ENCODE measurements at regions not wholly inside any gene's neighbourhood (a gene's known extent, or its start where the extent isn't known, plus 50 kb on each side); places are given as distances from the start of the nearest gene placed in this dataset.

GRCh38 chrX:121172703-121173102, 125.3 kb downstream of the GLUD2 start:
- Histone ChIP-seq H3K4me1 (ENCODE audit: control insufficient read depth in 2 of 2, insufficient read depth in 2 of 2, low read length in 2 of 2) (no peaks in the 10 kb centered on the region), H3K4me2 (replicated peaks; ENCODE audit: low read depth, low read length, poor library complexity, severe bottlenecking) (no peak overlapping the region), H3K9me3 (ENCODE audit: control extremely low read depth in 1 of 3, control insufficient read depth in 2 of 3, insufficient read depth in 1 of 3, low read length in 2 of 3) (no peaks in the 10 kb centered on the region), H4K20me1 (ENCODE audit: control insufficient read depth, insufficient read depth, low read length, poor library complexity, severe bottlenecking) (no peaks in the 10 kb centered on the region), H3K27me3 (replicated peaks in 1 of 4; ENCODE audit: control extremely low read depth in 1 of 4, control insufficient read depth in 3 of 4, insufficient read depth in 4 of 4, low read length in 3 of 4) (no peaks in the 10 kb centered on the region), H3K36me3 (replicated peaks in 1 of 2; ENCODE audit: control extremely low read depth in 1 of 2, control insufficient read depth in 1 of 2, extremely low read depth in 1 of 2, insufficient read depth in 2 of 2, low read length in 1 of 2) (no peaks in the 10 kb centered on the region), H2AFZ (ENCODE audit: insufficient read depth, low read depth, low read length, poor library complexity, severe bottlenecking) (no peak overlapping the region), H3K9ac (ENCODE audit: low read length) (no peak overlapping the region), H3K4me3 (ENCODE audit: control extremely low read depth in 1 of 5, extremely low read depth in 1 of 5, insufficient read depth in 1 of 5, low read depth in 2 of 5, low read length in 4 of 5) (no peak overlapping the region), H3K27ac (ENCODE audit: low read length in 2 of 2) (no peak overlapping the region), H3K79me2 (ENCODE audit: control insufficient read depth, insufficient read depth, low read length) (no peaks in the 10 kb centered on the region)
- ATAC-seq (ENCODE audit: low read depth) = no peak
- no peak overlapping the region for H3K27ac Mint-ChIP-seq
- DNase-seq = no peak
- WGBS (ENCODE audit: insufficient coverage) = no CpG with 5 or more reads among the region's 2 CpGs
- no peaks in the 10 kb centered on the region for H3K27me3 Mint-ChIP-seq
- H3K4me3 Mint-ChIP-seq = no peak overlapping the region
- TF ChIP-seq CTCF (IDR thresholded peaks at IDR 0.05) (no peak), EZH2 (IDR thresholded peaks at IDR 0.05; ENCODE audit: borderline replicate concordance, insufficient read depth, low read depth, low read length, poor library complexity, severe bottlenecking) (no peak)
- intact Hi-C loops (cut with micrococcal nuclease) = no loop called here
- ChIA-PET CTCF (no interaction called here), POLR2A (no interaction called here)
- no peaks in the 10 kb centered on the region for H3K4me1 Mint-ChIP-seq
- no peaks in the 10 kb centered on the region for H3K9me3 Mint-ChIP-seq (ENCODE audit: insufficient read depth)

GRCh38 chrX:121179972-121180371, 132.6 kb downstream of the GLUD2 start:
- Histone ChIP-seq H3K9ac (ENCODE audit: low read length) (no peak overlapping the region), H3K27me3 (replicated peaks in 1 of 4; ENCODE audit: control extremely low read depth in 1 of 4, control insufficient read depth in 3 of 4, insufficient read depth in 4 of 4, low read length in 3 of 4) (no peaks in the 10 kb centered on the region), H4K20me1 (ENCODE audit: control insufficient read depth, insufficient read depth, low read length, poor library complexity, severe bottlenecking) (no peaks in the 10 kb centered on the region), H3K79me2 (ENCODE audit: control insufficient read depth, insufficient read depth, low read length) (no peaks in the 10 kb centered on the region), H3K4me1 (ENCODE audit: control insufficient read depth in 2 of 2, insufficient read depth in 2 of 2, low read length in 2 of 2) (no peaks in the 10 kb centered on the region), H3K36me3 (replicated peaks in 1 of 2; ENCODE audit: control extremely low read depth in 1 of 2, control insufficient read depth in 1 of 2, extremely low read depth in 1 of 2, insufficient read depth in 2 of 2, low read length in 1 of 2) (no peaks in the 10 kb centered on the region), H3K9me3 (ENCODE audit: control extremely low read depth in 1 of 3, control insufficient read depth in 2 of 3, insufficient read depth in 1 of 3, low read length in 2 of 3) (no peaks in the 10 kb centered on the region), H3K4me3 (ENCODE audit: control extremely low read depth in 1 of 5, extremely low read depth in 1 of 5, insufficient read depth in 1 of 5, low read depth in 2 of 5, low read length in 4 of 5) (no peak overlapping the region), H2AFZ (ENCODE audit: insufficient read depth, low read depth, low read length, poor library complexity, severe bottlenecking) (no peak overlapping the region), H3K4me2 (replicated peaks; ENCODE audit: low read depth, low read length, poor library complexity, severe bottlenecking) (no peak overlapping the region), H3K27ac (ENCODE audit: low read length in 2 of 2) (no peak overlapping the region)
- Mint-ChIP-seq H3K9me3 (ENCODE audit: insufficient read depth) (no peaks in the 10 kb centered on the region), H3K27me3 (no peaks in the 10 kb centered on the region), H3K4me3 (no peak overlapping the region), H3K4me1 (no peaks in the 10 kb centered on the region), H3K27ac (no peak overlapping the region)
- TF ChIP-seq EZH2 (IDR thresholded peaks at IDR 0.05; ENCODE audit: borderline replicate concordance, insufficient read depth, low read depth, low read length, poor library complexity, severe bottlenecking) = no peak
- WGBS (ENCODE audit: insufficient coverage) = no CpG with 5 or more reads among the region's 1 CpG
- CTCF ChIA-PET = no interaction called here
- DNase-seq (no peak), ATAC-seq (ENCODE audit: low read depth) (no peak)
- intact Hi-C loops (cut with micrococcal nuclease) = no loop called here
- POLR2A ChIA-PET = no interaction called here

Measured in B cell (primary cell).